Globus pallidus (tissue), 1 donor: ENCODE measurements at regions not wholly inside any gene's neighbourhood (a gene's known extent, or its start where the extent isn't known, plus 50 kb on each side); places are given as distances from the start of the nearest gene placed in this dataset.
"Not testable (repeated sequence)": the region's sequence is repeated elsewhere in the genome, so short reads cannot be mapped to it uniquely, and the experiment has no call there.

Experiments
- DNase-seq: peaks from one replicate; pipeline ENCODE4 v3.0.0-alpha.2; 2015; ENCODE audit warnings: low spot score

DNA sequence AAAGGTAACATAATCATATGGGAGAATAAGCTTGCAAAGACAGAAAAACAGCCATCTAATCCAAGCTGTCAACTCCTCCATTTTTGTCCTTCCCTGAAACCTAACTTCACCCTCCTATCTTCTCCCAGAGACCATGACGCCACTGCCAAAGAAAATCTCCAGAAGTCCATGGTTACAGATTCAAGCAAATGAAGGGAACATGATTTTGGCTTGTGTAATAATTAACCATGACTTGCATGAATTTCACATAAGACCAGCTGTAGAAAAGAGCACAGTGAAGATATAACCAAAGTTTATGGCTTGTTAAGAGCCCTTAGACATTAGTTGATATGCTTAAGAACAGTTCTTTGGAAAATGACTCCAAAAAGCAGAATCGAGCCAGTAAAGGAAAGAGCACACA, 342.1 kb upstream of the NRSN1 start:
- DNase-seq = no peak

DNA sequence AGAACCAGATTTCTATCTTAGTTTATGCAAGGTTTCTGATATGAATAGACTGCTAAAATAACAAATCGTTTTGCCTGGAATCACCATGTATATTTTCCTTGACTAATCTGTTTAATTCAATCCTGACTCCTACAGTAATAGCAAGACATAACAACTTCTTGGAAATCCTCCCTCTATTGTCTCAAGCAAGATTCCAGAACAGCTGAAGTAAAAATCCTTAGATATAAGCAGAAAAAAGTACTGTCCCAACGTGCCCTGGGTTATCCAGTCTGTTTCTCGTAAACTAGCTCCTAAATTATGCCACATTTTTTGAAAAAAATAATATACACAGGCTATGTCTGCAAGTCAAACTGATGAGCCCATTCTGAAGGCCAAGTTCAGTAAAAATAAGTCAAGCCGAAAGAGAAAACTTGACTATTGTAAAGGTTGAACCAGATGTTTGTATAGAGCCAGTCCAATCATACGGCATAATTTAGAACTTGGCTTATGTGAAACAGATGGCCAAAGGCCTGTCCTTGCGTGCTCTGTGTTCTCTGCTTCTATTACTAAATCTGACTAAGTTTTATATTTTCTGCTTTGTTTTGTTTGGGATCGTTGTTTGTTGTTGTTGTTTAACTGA, 341.6 kb upstream of the NRSN1 start:
- no peak for DNase-seq

DNA sequence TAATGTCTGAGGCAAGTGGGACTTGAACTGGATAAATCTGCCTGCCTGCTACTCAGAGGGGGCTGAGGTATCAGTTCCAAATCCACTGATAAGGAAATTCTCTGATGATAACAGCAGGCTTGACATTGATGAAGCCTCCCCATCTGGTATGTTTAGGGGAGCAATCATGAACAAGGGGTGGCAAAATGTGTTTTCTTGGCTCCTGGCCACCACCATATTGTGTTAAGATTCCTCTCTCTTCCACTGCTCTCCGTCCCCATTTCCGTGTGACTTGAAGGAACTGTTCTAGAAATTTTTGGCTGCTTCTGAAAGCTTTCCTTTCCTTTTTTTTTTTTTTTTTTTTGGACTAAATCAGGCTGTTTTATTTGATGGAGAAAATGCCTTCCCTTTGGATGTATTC, 335.3 kb upstream of the NRSN1 start:
- no peak for DNase-seq

DNA sequence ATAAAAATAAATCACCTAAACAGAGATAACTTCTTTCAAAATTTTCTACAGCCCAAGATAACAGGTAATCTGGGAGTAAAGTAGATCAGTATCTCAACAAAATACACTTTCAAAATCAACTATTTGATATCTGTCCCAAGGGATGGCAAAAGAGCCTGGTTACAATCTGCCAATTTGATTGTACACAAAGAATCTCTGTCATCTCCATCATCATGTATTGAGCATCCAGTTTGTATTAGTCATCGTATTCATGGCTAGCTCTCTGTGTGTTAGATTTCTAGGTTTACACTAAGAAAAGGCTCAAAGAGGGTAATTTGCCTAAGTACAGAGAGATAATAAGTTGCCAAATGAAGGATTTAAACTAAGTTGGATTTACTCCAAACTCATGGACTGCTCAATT, 329.0 kb upstream of the NRSN1 start:
- no peak for DNase-seq

DNA sequence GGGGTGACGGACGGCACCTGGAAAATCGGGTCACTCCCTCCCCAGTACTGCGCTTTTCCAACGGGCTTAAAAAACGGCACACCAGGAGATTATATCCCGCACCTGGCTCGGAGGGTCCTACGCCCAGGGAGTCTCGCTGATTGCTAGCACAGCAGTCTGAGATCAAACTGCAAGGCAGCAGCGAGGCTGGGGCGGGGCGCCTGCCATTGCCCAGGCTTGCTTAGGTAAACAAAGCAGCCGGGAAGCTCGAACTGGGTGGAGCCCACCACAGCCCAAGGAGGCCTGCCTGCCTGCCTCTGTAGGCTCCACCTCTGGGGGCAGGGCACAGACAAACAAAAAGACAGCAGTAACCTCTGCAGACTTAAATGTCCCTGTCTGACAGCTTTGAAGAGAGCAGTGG, 321.7 kb upstream of the NRSN1 start:
- not testable (repeated sequence) for DNase-seq

DNA sequence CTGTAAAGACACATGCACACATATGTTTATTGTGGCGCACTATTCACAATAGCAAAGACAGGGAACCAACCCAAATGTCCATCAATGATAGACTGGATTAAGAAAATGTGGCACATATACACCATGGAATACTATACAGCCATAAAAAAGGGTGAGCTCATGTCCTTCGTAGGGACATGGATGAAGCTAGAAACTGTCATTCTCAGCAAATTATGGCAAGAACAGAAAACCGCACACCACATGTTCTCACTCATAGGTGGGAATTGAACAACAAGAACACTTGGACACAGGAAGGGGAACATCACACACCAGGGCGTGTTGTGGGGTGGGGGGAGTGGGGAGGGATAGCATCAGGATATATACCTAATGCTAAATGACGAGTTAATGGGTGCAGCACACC, 304.9 kb upstream of the NRSN1 start:
- DNase-seq = not testable (repeated sequence)

DNA sequence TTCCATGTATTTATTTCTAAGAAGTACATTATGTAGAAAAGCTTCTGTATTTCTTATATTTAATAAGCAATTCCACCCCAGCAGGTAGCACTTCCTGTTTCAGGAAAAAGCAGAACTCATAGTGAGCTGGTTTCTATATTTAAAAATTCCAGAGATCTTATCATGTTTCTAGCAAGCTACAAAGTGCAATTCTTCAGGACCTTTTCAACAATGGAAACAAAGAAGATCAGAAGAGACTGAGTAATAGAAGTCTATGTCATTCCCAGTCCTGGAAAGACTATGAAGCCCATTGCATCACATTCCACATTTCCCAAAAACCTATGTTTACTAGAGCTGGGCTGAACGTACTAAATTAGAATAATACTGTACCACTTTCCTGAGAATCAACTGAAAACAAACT, 302.6 kb upstream of the NRSN1 start:
- DNase-seq = no peak

DNA sequence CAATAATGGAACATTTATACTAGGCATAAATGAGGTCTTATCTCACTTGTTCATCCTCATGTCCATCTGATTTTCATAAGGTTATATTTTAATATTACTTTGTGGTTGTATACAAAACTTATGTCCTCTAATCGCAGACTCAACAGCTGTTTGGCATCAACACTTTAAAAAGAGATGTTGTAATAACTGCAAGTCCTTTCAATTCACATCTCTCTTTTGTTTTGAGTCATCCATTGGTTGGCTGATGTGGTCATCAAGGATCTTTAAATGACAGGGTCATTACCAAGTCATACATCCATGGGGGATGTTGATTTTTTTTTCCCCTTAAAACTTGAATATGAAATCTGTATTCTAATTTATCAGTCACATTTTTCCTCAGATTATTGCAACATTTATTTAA, 299.4 kb upstream of the NRSN1 start:
- DNase-seq = no peak

DNA sequence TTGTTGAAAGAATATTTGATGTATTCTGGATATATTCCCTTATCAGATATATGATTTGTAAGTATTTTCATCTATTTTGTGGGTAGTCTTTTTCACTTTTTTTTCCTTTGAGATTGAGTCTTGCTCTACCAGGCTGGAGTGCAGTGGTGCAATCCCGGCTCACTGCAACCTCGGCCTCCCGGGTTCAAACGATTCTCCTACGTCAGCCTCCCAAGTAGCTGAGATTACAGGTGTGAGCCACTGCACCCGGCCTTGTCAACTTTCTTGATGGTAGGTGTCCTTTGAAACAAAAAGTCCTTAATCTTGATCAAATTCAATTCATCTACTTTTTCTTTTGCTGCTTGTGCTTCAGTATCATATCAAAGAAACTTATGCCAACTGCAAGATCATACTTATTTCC, 297.2 kb upstream of the NRSN1 start:
- no peak for DNase-seq

DNA sequence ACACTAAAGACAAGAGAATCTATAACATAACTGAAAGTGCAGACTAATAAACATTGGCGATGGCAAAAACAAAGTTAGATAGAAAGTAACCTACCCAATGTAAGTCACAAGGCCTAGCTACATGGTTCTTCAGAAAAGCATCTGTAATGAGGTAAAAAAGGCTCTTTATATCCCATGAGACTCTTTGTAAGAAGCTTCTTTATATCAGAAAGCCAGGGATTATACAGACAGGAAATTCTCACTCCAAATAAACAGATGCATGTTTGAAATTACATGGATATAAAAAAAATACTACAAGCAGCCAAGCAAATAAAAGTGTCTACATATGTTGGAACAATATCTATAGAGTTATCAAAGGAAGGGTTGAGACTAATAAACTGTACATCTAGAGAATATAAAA, 284.9 kb upstream of the NRSN1 start:
- no peak for DNase-seq

DNA sequence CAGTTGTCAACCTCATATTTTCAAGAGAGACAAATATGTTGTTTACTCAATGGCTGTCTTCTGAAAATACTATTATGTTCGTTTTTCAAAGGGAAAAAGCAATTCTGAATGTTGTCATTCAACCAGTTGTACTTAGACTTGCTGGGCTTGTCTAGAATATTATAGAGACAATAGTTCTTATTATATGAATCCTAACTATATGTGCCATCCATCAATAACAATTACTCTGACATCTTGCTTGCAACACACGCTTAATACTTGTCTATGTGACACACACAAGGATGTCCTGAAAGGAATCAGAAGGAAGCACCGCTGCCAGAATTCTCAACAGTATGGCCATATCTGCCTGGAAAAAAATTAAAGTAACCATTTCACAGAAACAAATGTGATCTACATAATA, 283.3 kb upstream of the NRSN1 start:
- no peak for DNase-seq

DNA sequence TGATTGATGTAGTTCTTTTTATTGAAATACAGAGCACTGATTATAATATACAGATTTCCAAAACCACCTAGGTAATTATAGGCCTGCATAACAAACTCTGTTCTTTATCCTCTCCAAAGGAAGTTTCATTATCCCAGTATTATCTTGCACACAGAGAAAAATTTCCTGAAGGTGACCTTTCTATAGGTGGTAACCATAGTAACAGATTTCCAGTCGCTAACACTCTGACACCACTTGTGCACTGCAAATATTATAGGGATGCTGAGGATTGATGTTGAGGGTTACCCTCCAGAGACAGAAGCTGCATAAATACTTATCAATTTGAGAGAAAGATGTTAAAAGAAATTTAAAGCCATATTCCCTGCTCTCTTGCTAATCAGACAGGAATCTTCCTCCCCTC, 274.5 kb upstream of the NRSN1 start:
- DNase-seq = no peak

DNA sequence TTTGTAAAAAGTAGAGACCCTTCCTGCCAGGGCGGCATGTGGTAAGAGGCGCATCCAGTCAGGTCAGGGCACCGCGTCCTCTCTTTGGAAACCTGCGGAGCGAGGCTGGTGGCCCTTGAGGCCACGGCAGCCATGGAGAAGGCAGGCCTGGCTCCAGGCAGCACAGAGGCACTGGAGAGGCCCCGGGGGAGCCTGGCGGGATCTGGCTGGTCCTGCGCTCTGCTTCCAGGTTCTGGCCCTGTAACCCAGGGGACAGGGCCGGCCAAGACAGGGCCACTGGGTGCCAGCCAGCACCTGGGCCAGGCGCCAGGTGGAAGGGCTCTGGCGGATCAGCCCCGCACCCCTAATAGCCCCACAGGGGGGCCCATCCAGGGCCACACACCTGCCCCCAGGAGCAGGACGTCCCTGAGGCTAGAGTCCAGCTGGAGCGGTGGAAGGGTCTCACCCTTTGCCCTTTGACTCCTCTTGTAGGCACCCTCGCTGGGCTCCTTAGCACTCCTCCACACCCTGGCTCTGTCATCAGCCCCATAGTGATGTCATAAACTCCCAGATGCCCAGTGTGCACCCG, 272.4 kb upstream of the NRSN1 start:
- not testable (repeated sequence) for DNase-seq

DNA sequence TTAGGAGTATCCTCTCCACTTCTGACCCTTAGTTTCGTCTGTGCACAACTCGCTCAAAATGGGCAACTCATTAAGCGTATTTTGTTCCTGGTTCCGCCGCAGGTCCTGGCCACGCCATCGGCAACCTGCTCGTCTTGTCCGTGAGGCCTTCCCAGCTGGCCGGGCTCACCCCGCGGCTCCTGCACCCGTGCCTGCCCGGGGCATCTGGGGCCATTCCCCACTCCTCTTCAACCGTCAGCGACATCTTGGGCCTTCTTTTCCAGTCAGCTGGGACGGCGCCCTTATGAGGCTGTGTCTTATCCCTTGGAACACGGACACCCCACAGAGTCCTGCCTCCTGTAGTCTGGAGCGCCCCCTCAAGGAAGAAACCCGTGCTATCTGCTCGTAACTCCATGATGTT, 271.9 kb upstream of the NRSN1 start:
- DNase-seq = not testable (repeated sequence)

DNA sequence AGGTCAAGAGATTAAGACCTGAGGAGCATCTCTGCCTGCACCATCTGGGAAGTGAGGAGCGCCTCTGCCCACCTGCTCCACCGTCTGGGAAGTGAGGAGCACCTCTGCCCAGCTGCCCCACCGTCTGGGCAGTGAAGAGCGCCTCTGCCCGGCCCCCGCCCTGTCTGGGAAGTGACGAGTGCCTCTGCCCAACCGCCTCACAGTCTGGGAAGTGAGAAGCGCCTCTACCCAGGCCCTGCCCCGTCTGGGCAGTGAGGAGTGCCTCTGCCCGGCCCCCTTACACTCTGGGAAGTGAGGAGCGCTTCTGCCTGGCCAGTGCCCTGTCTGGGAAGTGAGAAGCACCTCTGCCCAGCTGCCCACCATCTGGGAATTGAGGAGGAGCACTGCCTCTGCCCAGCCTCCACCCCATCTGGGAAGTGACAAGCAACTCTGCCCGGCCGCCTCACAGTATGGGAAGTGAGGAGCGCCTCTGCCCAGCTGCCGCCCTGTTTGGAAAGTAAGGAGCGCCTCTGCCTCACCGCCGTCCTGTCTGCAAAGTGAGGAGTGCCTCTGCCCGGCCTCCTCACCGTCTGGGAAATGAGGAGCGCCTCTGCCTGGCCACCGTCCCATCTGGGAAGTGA, 270.4 kb upstream of the NRSN1 start:
- DNase-seq = no peak

DNA sequence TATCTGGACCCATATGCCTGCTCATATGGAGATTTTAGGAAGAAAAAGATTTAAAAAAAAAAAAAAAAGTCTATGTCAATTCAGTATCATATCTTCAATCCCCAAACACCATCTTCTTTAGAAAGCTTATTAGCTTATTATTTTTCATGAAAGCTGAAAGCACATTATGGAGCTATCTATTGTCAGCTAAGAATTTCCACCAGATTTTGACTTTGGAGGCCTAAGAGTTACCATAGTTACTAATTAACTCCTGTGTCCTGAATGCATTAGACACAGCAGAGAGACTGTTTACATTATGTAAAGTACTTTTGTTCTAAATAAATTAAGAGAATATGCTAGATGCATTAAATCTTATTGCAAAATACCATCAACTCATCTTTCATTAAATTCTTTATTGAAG, 255.5 kb upstream of the NRSN1 start:
- DNase-seq = no peak

DNA sequence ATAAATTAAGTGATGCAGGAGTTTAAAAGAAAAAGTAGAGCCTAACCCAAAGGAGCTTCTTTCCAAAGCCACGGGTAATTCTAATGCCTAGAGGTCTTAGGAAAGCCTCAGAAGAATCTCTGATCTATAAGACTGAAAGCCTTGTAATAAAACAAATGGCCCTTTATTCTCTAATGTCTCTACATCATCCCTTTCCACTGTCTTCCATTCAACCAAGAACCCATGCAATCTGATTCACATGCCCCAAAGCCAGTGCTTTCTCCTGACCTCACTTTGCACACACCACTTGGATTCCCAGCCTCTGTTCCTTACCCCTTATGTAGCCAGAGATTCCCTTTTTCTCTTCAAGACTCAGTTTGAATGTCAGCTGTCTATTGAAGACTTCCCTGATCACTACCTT, 252.9 kb upstream of the NRSN1 start:
- DNase-seq = no peak

DNA sequence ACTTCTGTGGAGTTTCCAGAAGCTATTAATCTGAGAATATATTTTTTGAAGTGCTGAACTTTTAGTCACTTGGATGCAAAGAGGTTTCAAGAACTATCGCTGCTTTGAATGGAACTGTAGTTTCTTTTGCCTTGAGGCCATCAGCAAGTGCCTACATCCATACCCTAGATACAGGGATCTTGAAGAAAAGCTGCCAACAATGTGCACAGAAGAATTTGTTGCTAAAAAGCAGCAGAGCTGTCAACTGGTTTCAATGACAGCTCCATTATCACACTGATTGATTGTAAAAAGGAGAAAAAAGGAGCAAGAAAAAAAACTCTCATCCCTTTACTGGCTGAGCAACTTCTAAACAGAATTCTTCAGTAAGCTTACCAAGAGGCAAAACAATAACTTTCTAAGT, 251.0 kb upstream of the NRSN1 start:
- DNase-seq = no peak

DNA sequence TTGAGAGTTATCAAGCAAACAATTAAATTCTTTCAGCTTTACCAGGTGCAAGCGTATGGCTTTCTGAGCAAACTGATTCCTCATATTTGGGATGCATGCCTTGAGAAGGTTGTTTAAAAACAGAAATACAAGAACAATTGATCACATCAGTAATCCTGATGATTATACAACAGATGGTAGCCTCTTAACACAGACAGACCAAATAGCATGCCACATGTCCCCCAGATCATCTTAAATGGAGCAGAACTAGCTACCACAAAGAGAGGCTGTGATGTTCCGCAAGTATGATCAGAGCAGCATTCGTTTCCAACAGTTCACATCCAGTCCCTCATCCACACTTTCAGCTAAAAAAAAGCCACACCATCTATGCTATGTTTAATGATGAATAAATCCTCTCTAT, 246.2 kb upstream of the NRSN1 start:
- DNase-seq = no peak

DNA sequence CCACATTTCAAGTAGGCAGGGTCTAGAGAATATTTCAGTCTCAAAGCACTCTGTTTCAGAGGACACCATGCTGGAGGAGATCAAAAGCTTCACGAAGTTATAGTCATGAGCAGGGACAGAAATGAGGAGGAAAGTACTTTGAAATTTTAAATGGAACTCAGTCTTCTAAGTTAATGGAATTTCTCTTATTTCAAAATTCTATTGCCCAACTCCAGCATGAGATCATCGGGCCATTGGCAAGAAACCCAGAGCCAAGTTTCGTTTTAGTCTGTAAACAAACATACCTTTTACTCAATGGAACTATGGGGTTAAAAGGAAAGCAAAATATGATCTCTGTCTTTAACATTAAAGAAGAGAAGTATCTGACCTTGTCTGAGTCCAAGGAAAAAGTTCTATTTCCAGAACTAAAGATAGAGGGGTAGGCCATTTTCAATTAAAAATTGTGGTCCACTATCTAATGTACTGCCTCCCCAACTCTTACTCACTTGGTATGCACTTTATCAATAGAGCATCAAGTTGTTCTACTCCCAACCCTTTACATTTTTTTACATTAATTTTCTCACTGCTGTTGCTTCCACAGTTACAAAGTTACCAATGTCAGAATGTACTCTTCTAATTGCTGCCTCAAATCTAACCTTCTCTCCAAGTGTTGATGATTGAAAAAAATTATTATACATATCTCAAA, 235.3 kb upstream of the NRSN1 start:
- no peak for DNase-seq

DNA sequence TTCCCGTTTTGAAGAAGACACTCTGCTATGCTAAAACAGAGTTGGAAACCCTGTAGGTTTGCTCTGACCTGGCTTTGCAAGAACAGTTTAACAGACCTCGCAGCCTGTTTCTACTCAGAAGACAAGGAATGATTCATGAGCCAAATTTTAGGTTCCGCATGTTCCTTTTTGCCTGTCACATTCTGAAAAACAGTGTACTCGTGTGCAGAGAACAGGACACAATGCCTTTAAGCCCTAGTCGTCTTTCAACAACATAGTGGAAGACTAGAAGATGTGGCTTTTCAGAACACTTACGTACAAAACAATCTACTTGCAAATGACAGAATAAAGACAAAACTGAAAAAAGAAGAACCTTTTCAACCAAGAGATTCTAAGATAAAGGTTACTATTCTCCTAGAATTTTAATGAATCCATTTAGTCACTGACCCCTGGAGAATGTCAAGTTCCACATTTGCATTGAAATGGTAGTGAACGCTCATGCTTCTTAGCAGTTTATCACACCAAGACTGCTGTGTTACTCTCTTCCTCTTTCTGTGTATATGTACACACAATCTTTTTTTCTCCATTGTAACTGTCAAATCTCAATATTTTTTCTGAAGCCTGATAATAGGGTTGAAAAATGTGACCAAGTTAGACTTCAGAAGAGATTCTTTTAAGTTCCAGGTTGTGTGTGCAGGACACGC, 220.7 kb upstream of the NRSN1 start:
- DNase-seq = no peak

DNA sequence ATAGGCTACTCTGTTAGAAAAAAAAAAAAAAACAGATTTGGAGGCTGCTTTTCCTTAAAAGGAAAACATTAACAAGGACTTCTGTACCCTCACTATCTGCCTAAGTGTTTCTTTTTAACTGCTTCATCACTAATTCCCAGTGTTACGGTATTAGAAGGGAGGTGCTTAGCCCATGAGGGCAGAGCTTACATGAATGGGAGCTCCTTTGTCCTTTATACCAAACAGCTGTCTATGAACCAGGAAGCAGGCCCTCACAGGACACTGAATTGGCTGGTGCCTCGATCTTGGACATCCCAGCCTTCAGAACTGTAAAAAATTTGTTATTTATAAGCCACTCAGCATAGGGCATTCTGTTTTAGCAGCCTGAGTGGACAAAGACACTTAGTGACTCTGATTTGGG, 215.6 kb upstream of the NRSN1 start:
- no peak for DNase-seq

DNA sequence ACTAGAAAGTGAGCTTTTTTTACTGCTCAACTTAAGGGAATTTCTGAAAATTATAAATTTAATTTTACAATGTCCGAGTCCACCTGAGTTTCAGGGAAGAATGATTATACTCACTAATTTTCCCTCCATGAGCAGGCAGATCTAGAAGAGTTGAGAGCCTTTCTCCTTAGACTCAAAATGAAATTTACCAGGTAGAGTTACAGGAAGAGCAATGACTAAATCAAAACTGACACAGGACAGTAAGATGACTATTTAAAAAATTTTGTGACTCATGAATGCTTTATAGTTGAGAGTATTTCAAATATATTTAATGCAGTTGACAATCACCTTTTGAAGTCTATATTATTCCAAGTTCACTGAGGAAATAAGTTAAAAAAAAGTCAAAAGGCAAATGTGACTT, 198.1 kb upstream of the NRSN1 start:
- no peak for DNase-seq
